PFSK-1 (cell line): ENCODE measurements at regions not wholly inside any gene's neighbourhood (a gene's known extent, or its start where the extent isn't known, plus 50 kb on each side); places are given as distances from the start of the nearest gene placed in this dataset.

ENCODE experiments used
- FOXP2 ChIP-seq: optimal IDR thresholded peaks from 2 replicates; pipeline ENCODE3; 2011; ENCODE audit warnings: borderline replicate concordance, control low read depth, inconsistent platforms; ENCODE audit not compliant: insufficient read depth; ENCODE audit errors: extremely low read length, extremely low read depth
- POLR2AphosphoS5 ChIP-seq: IDR thresholded peaks from 2 replicates; pipeline ENCODE4 v1.6.1; 2012; ENCODE audit warnings: low read depth, mild to moderate bottlenecking, control low read depth, low read length, moderate library complexity
- REST ChIP-seq, 2 experiments: IDR thresholded peaks; 2 replicates each; pipeline versions ENCODE4 v1.6.1 to v1.8.0; 2011 to 2012; ENCODE audit warnings: low read depth in 2 of 2, low read length in 2 of 2, control low read depth in 1 of 2, inconsistent platforms in 1 of 2, mild to moderate bottlenecking in 1 of 2, moderate library complexity in 1 of 2; ENCODE audit not compliant: insufficient read depth in 1 of 2
- SIN3A ChIP-seq: IDR thresholded peaks from 2 replicates; pipeline ENCODE4 v1.6.1; 2012; ENCODE audit warnings: mild to moderate bottlenecking, low read length, moderate library complexity, borderline replicate concordance; ENCODE audit not compliant: insufficient read depth
- TAF1 ChIP-seq: IDR thresholded peaks from 2 replicates; pipeline ENCODE4 v1.6.1; 2012; ENCODE audit warnings: low read length, control low read depth, borderline replicate concordance; ENCODE audit not compliant: insufficient read depth

- TF ChIP-seq REST (IDR thresholded peaks at IDR 0.05; ENCODE audit: insufficient read depth in 1 of 2, low read depth in 2 of 2, low read length in 2 of 2) (no peak), FOXP2 (no peak), TAF1 (no peak), SIN3A (no peak)
Measured at GRCh38 chr12:77354766-77355362, 289.5 kb upstream of the E2F7 start.

GRCh38 chr12:77352946-77353345 is 287.6 kb upstream of the E2F7 start:
- TF ChIP-seq TAF1 (no peak), SIN3A (no peak), POLR2AphosphoS5 (no peak), FOXP2 (no peak), REST (IDR thresholded peaks at IDR 0.05; ENCODE audit: insufficient read depth in 1 of 2, low read depth in 2 of 2, low read length in 2 of 2) (no peak)

- TF ChIP-seq TAF1 (no peak), POLR2AphosphoS5 (no peak), REST (IDR thresholded peaks at IDR 0.05; ENCODE audit: insufficient read depth in 1 of 2, low read depth in 2 of 2, low read length in 2 of 2) (no peak), SIN3A (no peak), FOXP2 (no peak)
Measured at GRCh38 chr12:77351860-77352259, 286.5 kb upstream of the E2F7 start.

GRCh38 chr12:77349689-77350370 is 284.5 kb upstream of the E2F7 start:
- no peak for TF ChIP-seq TAF1
- no peak for TF ChIP-seq POLR2AphosphoS5
- no peak for TF ChIP-seq FOXP2
- TF ChIP-seq SIN3A: no peak
- no peak for TF ChIP-seq REST (IDR thresholded peaks at IDR 0.05; ENCODE audit: insufficient read depth in 1 of 2, low read depth in 2 of 2, low read length in 2 of 2)
